SW 1271 (cell line): ENCODE measurements at regions not wholly inside any gene's neighbourhood (a gene's known extent, or its start where the extent isn't known, plus 50 kb on each side); places are given as distances from the start of the nearest gene placed in this dataset.

ENCODE experiments used
- DNase-seq, 2 experiments: peaks; one replicate each; lab custom pipeline; 2025; lab: John Stamatoyannopoulos, UW

GRCh38 chr11:104594228-104594958 lies 303.9 kb downstream of the CASP12 start:
- no peak for DNase-seq

- DNase-seq: no peak
These were observed 309.3 kb downstream of the CASP12 start for GRCh38 chr11:104588970-104589369.

GRCh38 chr11:104588446-104588845 lies 309.8 kb downstream of the CASP12 start:
- no peak for DNase-seq

- DNase-seq: no peak
These were observed 313.4 kb downstream of the CASP12 start for GRCh38 chr11:104584823-104585222.

- no peak for DNase-seq
These were observed 314.4 kb downstream of the CASP12 start for GRCh38 chr11:104583857-104584256.

GRCh38 chr11:104582431-104582830 lies 315.8 kb downstream of the CASP12 start:
- no peak for DNase-seq

GRCh38 chr11:104581246-104581980 lies 316.8 kb downstream of the CASP12 start:
- DNase-seq: no peak

- DNase-seq: no peak
These were observed 324.7 kb downstream of the CASP12 start for GRCh38 chr11:104573441-104573990.

GRCh38 chr11:104572279-104572678 lies 326.0 kb downstream of the CASP12 start:
- no peak for DNase-seq

GRCh38 chr11:104570078-104570701 lies 328.1 kb downstream of the CASP12 start:
- no peak for DNase-seq

- DNase-seq: no peak
These were observed 332.7 kb downstream of the CASP12 start for GRCh38 chr11:104565583-104565961.

GRCh38 chr11:104564921-104565582 lies 333.2 kb downstream of the CASP12 start:
- no peak for DNase-seq

GRCh38 chr11:104556606-104557301 lies 341.5 kb downstream of the CASP12 start:
- DNase-seq: no peak

- no peak for DNase-seq
These were observed 349.2 kb downstream of the CASP12 start for GRCh38 chr11:104549019-104549418.

- no peak for DNase-seq
These were observed 350.1 kb downstream of the CASP12 start for GRCh38 chr11:104547996-104548661.

- DNase-seq: no peak
These were observed 351.8 kb downstream of the CASP12 start for GRCh38 chr11:104546501-104546900.

GRCh38 chr11:104541701-104542100 lies 356.6 kb downstream of the CASP12 start:
- no peak for DNase-seq

GRCh38 chr11:104538313-104538712 lies 359.9 kb downstream of the CASP12 start:
- no peak for DNase-seq

GRCh38 chr11:104534278-104534677 lies 364.0 kb downstream of the CASP12 start:
- DNase-seq: no peak

GRCh38 chr11:104531894-104532293 lies 366.4 kb downstream of the CASP12 start:
- DNase-seq: no peak

GRCh38 chr11:104531075-104531474 lies 367.1 kb upstream of the PDGFD start:
- no peak for DNase-seq
